ENCODE measurements at regions not wholly inside any gene's neighbourhood (a gene's known extent, or its start where the extent isn't known, plus 50 kb on each side); places are given as distances from the start of the nearest gene placed in this dataset.

GRCh38 chr4:31236639-31237173, 516.5 kb downstream of the PCDH7 start:
- no peak overlapping the region for H4K8ac ChIP-seq (ENCODE audit: extremely low read depth, insufficient read depth, low read length)
- ChIA-PET CTCF (ENCODE audit: partially characterized antibody) (no interaction called here), POLR2A (ENCODE audit: partially characterized antibody) (no interaction called here)
- H2BK12ac ChIP-seq (ENCODE audit: low read depth, low read length), result peak overlapping the region; percentile 68; the same call in 1 of the 2 replicates
- H3K79me2 ChIP-seq (ENCODE audit: control insufficient read depth in 1 of 2, insufficient read depth in 2 of 2, low read length in 2 of 2), result no peaks in the 10 kb centered on the region
- no peaks in the 10 kb centered on the region for H4K20me1 ChIP-seq (replicated peaks in 1 of 2; ENCODE audit: control insufficient read depth in 1 of 2, insufficient read depth in 2 of 2, low read length in 2 of 2)
- FAIRE-seq, result no peak
- no peak overlapping the region for H4K5ac ChIP-seq (ENCODE audit: insufficient read length, low read depth, low read length)
- no peak overlapping the region for H2AK5ac ChIP-seq (ENCODE audit: low read depth, low read length)
- H2BK120ac ChIP-seq (replicated peaks; ENCODE audit: low read depth, low read length), result no peak overlapping the region
- H3K27ac ChIP-seq (ENCODE audit: low read depth, low read length), result no peak overlapping the region
- H3K18ac ChIP-seq (ENCODE audit: extremely low read depth, low read length), result no peak overlapping the region
- H3K9ac ChIP-seq (replicated peaks in 1 of 4; ENCODE audit: extremely low read depth in 1 of 4, low read depth in 3 of 4, low read length in 3 of 4), result no peak overlapping the region
- WGBS, 2 experiments (ENCODE audit: extremely low coverage in 1 of 2, insufficient coverage in 1 of 2, insufficient read length in 1 of 2, insufficient replicate concordance in 2 of 2, low coverage in 1 of 2, low lambda C conversion rate in 2 of 2, missing lambda C conversion rate in 1 of 2), result 96% methylated on average over 6 of the region's 6 CpGs; no CpG with 5 or more reads in 1 of the 2 experiments
- H3K4ac ChIP-seq (replicated peaks; ENCODE audit: insufficient read length, low read depth, low read length), result no peak overlapping the region
- H2BK20ac ChIP-seq (ENCODE audit: low read length), result no peak overlapping the region
- H3K23ac ChIP-seq (ENCODE audit: insufficient read length), result no peak overlapping the region
- no peak overlapping the region for H3K14ac ChIP-seq (ENCODE audit: insufficient read length)
- no peak overlapping the region for H2BK15ac ChIP-seq (ENCODE audit: low read length)
- no peak overlapping the region for H2BK5ac ChIP-seq (ENCODE audit: low read depth, low read length)
- no peak for DNase-seq (ENCODE audit: low read depth in 1 of 2, low spot score in 2 of 2)
- H4K91ac ChIP-seq (replicated peaks; ENCODE audit: insufficient read length, low read length), result no peak overlapping the region
- H3K4me2 ChIP-seq (ENCODE audit: insufficient read depth in 1 of 2, low read depth in 2 of 2, low read length in 2 of 2), result no peak overlapping the region
- H3K4me1 ChIP-seq (replicated peaks in 1 of 4; ENCODE audit: control insufficient read depth in 3 of 4, insufficient read depth in 4 of 4, low read length in 3 of 4), result peaks cover 0 to 3% (median under 1%) of the 10 kb centered on the region in 4 experiments; a peak in 4 of 7 replicates
- no peaks in the 10 kb centered on the region for H3K79me1 ChIP-seq (ENCODE audit: low read depth, low read length)
- H3K4me3 ChIP-seq (ENCODE audit: extremely low read depth in 1 of 4, insufficient read depth in 2 of 4, low read depth in 3 of 4, low read length in 4 of 4), result no peak overlapping the region
- no peaks in the 10 kb centered on the region for H3K27me3 ChIP-seq (replicated peaks in 1 of 4; ENCODE audit: control insufficient read depth in 3 of 4, extremely low read depth in 1 of 4, insufficient read depth in 3 of 4, low read length in 3 of 4)
- no peaks in the 10 kb centered on the region for H3K23me2 ChIP-seq (ENCODE audit: low read depth, low read length)
- no peaks in the 10 kb centered on the region for H3K36me3 ChIP-seq (ENCODE audit: control insufficient read depth in 2 of 4, insufficient read depth in 4 of 4, low read length in 3 of 4)
- H3K56ac ChIP-seq (replicated peaks; ENCODE audit: insufficient read length, low read depth, low read length), result no peak overlapping the region
- peaks cover 0 to 6% of the 10 kb centered on the region in 2 experiments; a peak in 3 of 4 replicates for H3K9me3 ChIP-seq (ENCODE audit: insufficient read depth in 2 of 2, low read depth in 1 of 2, low read length in 1 of 2)
- H2AFZ ChIP-seq (ENCODE audit: low read length), result peak overlapping the region; percentile 4; the same call in 1 of the 2 replicates
- TF ChIP-seq HDAC6 (IDR thresholded peaks at IDR 0.05; ENCODE audit: low read depth, low read length) (no peak), CBX5 (IDR thresholded peaks at IDR 0.05; ENCODE audit: low read depth, low read length) (no peak), ASH2L (IDR thresholded peaks at IDR 0.05; ENCODE audit: low read length) (no peak), GABPA (IDR thresholded peaks at IDR 0.05; ENCODE audit: borderline replicate concordance, insufficient read depth, low read length) (no peak), NRF1 (IDR thresholded peaks at IDR 0.05; ENCODE audit: low read depth, low read length) (no peak), SAP30 (IDR thresholded peaks at IDR 0.05; ENCODE audit: insufficient read depth, insufficient replicate concordance, low read length) (no peak), KDM4A (IDR thresholded peaks at IDR 0.05; ENCODE audit: low read depth, low read length, severe bottlenecking) (no peak), KDM1A (IDR thresholded peaks at IDR 0.05; ENCODE audit: borderline replicate concordance, low read length) (no peak), SP2 (IDR thresholded peaks at IDR 0.05; ENCODE audit: low read length) (no peak), RFX5 (IDR thresholded peaks at IDR 0.05; ENCODE audit: borderline replicate concordance, low read depth, low read length) (no peak), SUZ12 (IDR thresholded peaks at IDR 0.05; ENCODE audit: low read length) (no peak), TCF12 (IDR thresholded peaks at IDR 0.05; ENCODE audit: low read depth, low read length) (no peak), CHD2 (IDR thresholded peaks at IDR 0.05; ENCODE audit: low read length) (no peak), EZH2 (IDR thresholded peaks at IDR 0.05; ENCODE audit: low read depth, low read length, severe bottlenecking) (no peak), TEAD4 (IDR thresholded peaks at IDR 0.05; ENCODE audit: low read depth, low read length) (no peak)
